Adrenal gland (tissue), 5 donors: ENCODE measurements at regions not wholly inside any gene's neighbourhood (a gene's known extent, or its start where the extent isn't known, plus 50 kb on each side); places are given as distances from the start of the nearest gene placed in this dataset.

Experiments used
- CTCF ChIP-seq, 6 experiments: fragments of 450-650 bp in 4 of 6; fragments of 200-600 bp in 2 of 6; sonication (generic) in 1 of 6; IDR thresholded peaks; 1 replicate in 5 of 6; 2 replicates in 1 of 6; pipeline versions ENCODE4 v1.5.1 to v1.8.0; 2016 to 2021; ENCODE audit warnings: antibody characterized with exemption in 6 of 6, mild to moderate bottlenecking in 2 of 6, moderate library complexity in 1 of 6
- POLR2A ChIP-seq, 2 donors: fragments of 450-650 bp; IDR thresholded peaks; one replicate each; pipeline ENCODE4 v1.6.1; 2017; ENCODE audit warnings: antibody characterized with exemption in 2 of 2, mild to moderate bottlenecking in 2 of 2, moderate library complexity in 1 of 2
- donor health status: DM: no; HTN: no; CAD: no.

GRCh38 chr3:23659840-23660430 is 145.8 kb upstream of the UBE2E1 start:
- no peak for TF ChIP-seq CTCF (IDR thresholded peaks at IDR 0.05)
- no peak for TF ChIP-seq POLR2A (IDR thresholded peaks at IDR 0.05)
